Mucosa of descending colon (tissue), 3 donors: ENCODE measurements at regions not wholly inside any gene's neighbourhood (a gene's known extent, or its start where the extent isn't known, plus 50 kb on each side); places are given as distances from the start of the nearest gene placed in this dataset.

ENCODE experiments used
- ATAC-seq: fragments of 200-7000 bp; cut with Tn5 transposase; one replicate; pipeline ENCODE4 v1.9.1; 2020; ENCODE audit warnings: mild to moderate bottlenecking, moderate library complexity
- DNase-seq, 3 donors: peaks; one replicate each; pipeline ENCODE4 v3.0.0-alpha.2; 2020
- H3K36me3 ChIP-seq: fragments of 200-600 bp; one replicate; pipeline ENCODE4 v1.8.0; 2021; ENCODE audit warnings: low read depth, mild to moderate bottlenecking
- H3K4me1 ChIP-seq: fragments of 200-600 bp; one replicate; pipeline ENCODE4 v1.8.0; 2021; ENCODE audit warnings: low read depth, mild to moderate bottlenecking
- H3K4me3 ChIP-seq: fragments of 200-600 bp; one replicate; pipeline ENCODE4 v1.8.0; 2021; ENCODE audit warnings: mild to moderate bottlenecking
- H3K9me3 ChIP-seq: fragments of 200-600 bp; one replicate; pipeline ENCODE4 v1.8.0; 2021; ENCODE audit warnings: mild to moderate bottlenecking
- CTCF ChIP-seq: fragments of 200-600 bp; IDR thresholded peaks from one replicate; pipeline ENCODE4 v1.8.0; 2022; ENCODE audit warnings: antibody characterized with exemption, mild to moderate bottlenecking
- intact Hi-C, 2 donors: fragments of 100-400 bp; cut with DNase I in 1 of 2; cut with micrococcal nuclease in 1 of 2; formaldehyde crosslinking; loops; one replicate each; pipeline versions ENCODE4 v1.11.0 to v1.11.1; 2022; cut with DNase I, micrococcal nuclease
- donor health status: DM: no; HTN: no; CAD: no; lungs with moderate emphysema.
- donor health status: DM: no; HTN: no; CAD: no.
- donor health status: DM: no; HTN: yes; CAD: no.

GRCh38 chr3:127067116-127067910 is 84.4 kb downstream of the PLXNA1 start:
- Histone ChIP-seq H3K4me1 (no peaks in the 10 kb centered on the region), H3K4me3 (no peak overlapping the region), H3K9me3 (no peaks in the 10 kb centered on the region), H3K36me3 (no peaks in the 10 kb centered on the region)
- no peak for DNase-seq
- no peak for TF ChIP-seq CTCF
- intact Hi-C loops: no loop called here
- ATAC-seq: no peak

- no peaks in the 10 kb centered on the region for H3K36me3 ChIP-seq
- no peaks in the 10 kb centered on the region for H3K4me1 ChIP-seq
- intact Hi-C loops: no loop called here
- ATAC-seq: no peak
- DNase-seq: no peak
- TF ChIP-seq CTCF: no peak
- no peak overlapping the region for H3K4me3 ChIP-seq
- H3K9me3 ChIP-seq: no peaks in the 10 kb centered on the region
Measured at GRCh38 chr3:127068111-127068810, 85.3 kb downstream of the PLXNA1 start.

GRCh38 chr3:127068871-127069270 is 86.0 kb downstream of the PLXNA1 start:
- intact Hi-C loops: no loop called here
- no peak for TF ChIP-seq CTCF
- Histone ChIP-seq H3K4me3 (no peak overlapping the region), H3K9me3 (no peaks in the 10 kb centered on the region), H3K36me3 (no peaks in the 10 kb centered on the region), H3K4me1 (no peaks in the 10 kb centered on the region)
- ATAC-seq (no peak), DNase-seq (no peak)

GRCh38 chr3:127069814-127070440 is 87.0 kb downstream of the PLXNA1 start:
- ATAC-seq (no peak), DNase-seq (no peak)
- TF ChIP-seq CTCF: no peak

GRCh38 chr3:127070776-127071175 is 87.9 kb downstream of the PLXNA1 start:
- Histone ChIP-seq H3K9me3 (no peaks in the 10 kb centered on the region), H3K36me3 (no peaks in the 10 kb centered on the region), H3K4me1 (no peaks in the 10 kb centered on the region), H3K4me3 (no peak overlapping the region)
- ATAC-seq: no peak
- intact Hi-C loops: no loop called here
- no peak for TF ChIP-seq CTCF
- no peak for DNase-seq

More at GRCh38 chr3:127069814-127070440, 87.0 kb downstream of the PLXNA1 start:
- Histone ChIP-seq H3K36me3 (no peaks in the 10 kb centered on the region), H3K9me3 (no peaks in the 10 kb centered on the region), H3K4me1 (no peaks in the 10 kb centered on the region), H3K4me3 (no peak overlapping the region)
- intact Hi-C loops: no loop called here
